ENCODE measurements at regions not wholly inside any gene's neighbourhood (a gene's known extent, or its start where the extent isn't known, plus 50 kb on each side); places are given as distances from the start of the nearest gene placed in this dataset.
A peak's percentile ranks its signal among the peaks of the same experiment; 100 is the strongest.

GRCh38 chr4:54542119-54542438 is 115.7 kb upstream of the KIT start:
- TF ChIP-seq POLR2A (IDR thresholded peaks at IDR 0.05; ENCODE audit: low read length): peak; percentile 10
- TF ChIP-seq GATA1 (IDR thresholded peaks at IDR 0.05; ENCODE audit: low read depth, low read length): no peak
